ENCODE measurements at regions not wholly inside any gene's neighbourhood (a gene's known extent, or its start where the extent isn't known, plus 50 kb on each side); places are given as distances from the start of the nearest gene placed in this dataset.
"Not testable (repeated sequence)": the region's sequence is repeated elsewhere in the genome, so short reads cannot be mapped to it uniquely, and the experiment has no call there.

DNA sequence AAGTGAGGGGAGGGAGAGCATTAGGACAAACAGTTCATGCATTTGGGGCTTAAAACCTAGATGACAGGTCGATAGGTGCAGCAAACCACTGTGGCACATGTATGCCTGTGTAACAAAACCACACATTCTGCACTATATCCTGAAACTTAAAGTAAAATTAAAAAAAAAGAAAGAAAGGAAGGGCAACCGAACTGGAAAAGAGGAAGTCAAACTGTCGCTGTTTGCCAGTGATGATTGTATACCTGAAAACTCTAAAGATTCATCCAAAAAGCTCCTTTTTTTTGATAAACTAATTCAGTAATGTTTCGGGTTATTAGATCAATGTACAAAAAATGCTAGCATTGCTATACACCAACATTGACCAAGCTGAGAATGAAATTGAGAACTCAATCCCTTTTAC lies 259.0 kb upstream of the ALG10 start:
- no peak for TF ChIP-seq CTCF (IDR thresholded peaks at IDR 0.05; ENCODE audit: insufficient read depth, low read length, severe bottlenecking)
- FAIRE-seq (no peak), DNase-seq (ENCODE audit: low read depth) (no peak)
- H3K4me3 ChIP-seq (ENCODE audit: low read depth, low read length) = no peak overlapping the region
- H3K36me3 ChIP-seq (ENCODE audit: control insufficient read depth, insufficient read depth, low read length) = no peaks in the 10 kb centered on the region
- no peaks in the 10 kb centered on the region for H3K27me3 ChIP-seq (ENCODE audit: control insufficient read depth, insufficient read depth, low read length)

GRCh38 chr12:33770652-33771051 lies 251.6 kb upstream of the ALG10 start:
- no peak for DNase-seq (ENCODE audit: low read depth)
- TF ChIP-seq CTCF (IDR thresholded peaks at IDR 0.05; ENCODE audit: insufficient read depth, low read length, severe bottlenecking) = no peak
- Histone ChIP-seq H3K36me3 (ENCODE audit: control insufficient read depth, insufficient read depth, low read length) (no peaks in the 10 kb centered on the region), H3K4me3 (ENCODE audit: low read depth, low read length) (no peak overlapping the region), H3K27me3 (ENCODE audit: control insufficient read depth, insufficient read depth, low read length) (no peaks in the 10 kb centered on the region)
- FAIRE-seq = no peak

- DNase-seq (ENCODE audit: low read depth) (no peak), FAIRE-seq (no peak)
- no peak overlapping the region for H3K4me3 ChIP-seq (ENCODE audit: low read depth, low read length)
- TF ChIP-seq CTCF (IDR thresholded peaks at IDR 0.05; ENCODE audit: insufficient read depth, low read length, severe bottlenecking) = no peak
- no peaks in the 10 kb centered on the region for H3K27me3 ChIP-seq (ENCODE audit: control insufficient read depth, insufficient read depth, low read length)
- H3K36me3 ChIP-seq (ENCODE audit: control insufficient read depth, insufficient read depth, low read length) = no peaks in the 10 kb centered on the region
Observed at GRCh38 chr12:33771889-33772288, 250.4 kb upstream of the ALG10 start.

DNA sequence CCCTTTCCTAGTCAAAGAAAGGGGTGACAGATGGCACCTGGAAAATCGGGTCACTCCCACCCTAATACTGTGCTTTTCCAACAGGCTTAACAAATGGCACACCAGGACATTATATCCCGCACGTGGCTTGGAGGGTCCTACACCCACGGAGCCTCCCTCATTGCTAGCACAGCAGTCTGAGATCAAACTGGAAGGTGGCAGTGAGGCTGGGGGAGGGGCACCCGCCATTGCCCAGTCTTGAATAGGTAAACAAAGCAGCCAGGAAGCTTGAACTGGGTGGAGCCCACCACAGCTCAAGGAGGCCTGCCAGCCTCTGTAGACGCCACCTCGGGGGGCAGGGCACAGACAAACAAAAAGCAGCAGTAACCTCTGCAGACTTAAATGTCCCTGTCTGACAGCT lies 249.2 kb upstream of the ALG10 start:
- H3K4me3 ChIP-seq (ENCODE audit: low read depth, low read length); DNase-seq (ENCODE audit: low read depth); H3K36me3 ChIP-seq (ENCODE audit: control insufficient read depth, insufficient read depth, low read length); H3K27me3 ChIP-seq (ENCODE audit: control insufficient read depth, insufficient read depth, low read length); FAIRE-seq: not testable (repeated sequence)

DNA sequence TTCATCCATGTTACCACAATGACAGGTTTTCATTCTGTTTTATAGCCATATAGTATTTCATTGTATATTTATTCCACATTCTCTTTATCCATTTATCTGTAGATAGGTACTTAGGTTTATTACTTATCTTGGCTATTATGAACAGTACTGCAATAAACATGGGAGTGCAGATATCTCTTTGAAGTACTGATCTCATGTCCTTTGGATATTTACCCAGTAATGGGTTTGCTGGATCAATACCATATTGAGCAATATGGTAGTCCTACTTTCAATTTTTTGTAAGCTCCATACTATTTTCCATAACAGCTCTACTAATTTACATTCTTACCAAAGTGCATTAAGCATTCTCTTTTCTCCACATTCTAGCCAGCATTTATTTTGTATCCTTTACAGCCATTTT lies 235.8 kb upstream of the ALG10 start:
- H3K36me3 ChIP-seq (ENCODE audit: control insufficient read depth, insufficient read depth, low read length) = no peaks in the 10 kb centered on the region
- H3K27me3 ChIP-seq (ENCODE audit: control insufficient read depth, insufficient read depth, low read length) = no peaks in the 10 kb centered on the region
- DNase-seq (ENCODE audit: low read depth) (no peak), FAIRE-seq (no peak)
- TF ChIP-seq CTCF (IDR thresholded peaks at IDR 0.05; ENCODE audit: insufficient read depth, low read length, severe bottlenecking) = no peak
- no peak overlapping the region for H3K4me3 ChIP-seq (ENCODE audit: low read depth, low read length)

DNA sequence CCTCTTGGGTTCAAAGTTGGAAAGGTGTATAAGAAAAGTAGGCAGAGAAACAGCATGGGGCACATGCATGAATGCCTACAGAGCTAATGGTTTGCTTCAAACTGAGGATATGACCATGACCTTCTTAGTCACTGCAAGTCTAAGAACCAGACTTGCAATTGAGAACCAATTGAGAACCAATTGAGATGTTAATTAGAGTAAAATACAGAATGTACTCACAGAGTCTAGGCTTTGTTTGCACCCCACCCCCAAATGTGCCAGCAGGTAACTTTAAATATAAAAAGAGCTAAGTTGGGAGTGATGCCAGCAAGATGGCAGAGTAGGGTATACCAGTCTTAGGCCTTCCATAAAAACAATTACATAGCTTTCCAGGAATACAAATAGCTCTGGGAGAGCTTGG lies 227.3 kb upstream of the ALG10 start:
- no peak for DNase-seq (ENCODE audit: low read depth)
- H3K27me3 ChIP-seq (ENCODE audit: control insufficient read depth, insufficient read depth, low read length) = no peaks in the 10 kb centered on the region
- no peak for FAIRE-seq
- no peak for TF ChIP-seq CTCF (IDR thresholded peaks at IDR 0.05; ENCODE audit: insufficient read depth, low read length, severe bottlenecking)
- no peaks in the 10 kb centered on the region for H3K36me3 ChIP-seq (ENCODE audit: control insufficient read depth, insufficient read depth, low read length)
- H3K4me3 ChIP-seq (ENCODE audit: low read depth, low read length) = no peak overlapping the region
